Femur (tissue), 1 donor: ENCODE measurements at regions not wholly inside any gene's neighbourhood (a gene's known extent, or its start where the extent isn't known, plus 50 kb on each side); places are given as distances from the start of the nearest gene placed in this dataset.

Experiments
- DNase-seq: peaks from one replicate; pipeline ENCODE4 v3.0.0-alpha.2; 2017

DNA sequence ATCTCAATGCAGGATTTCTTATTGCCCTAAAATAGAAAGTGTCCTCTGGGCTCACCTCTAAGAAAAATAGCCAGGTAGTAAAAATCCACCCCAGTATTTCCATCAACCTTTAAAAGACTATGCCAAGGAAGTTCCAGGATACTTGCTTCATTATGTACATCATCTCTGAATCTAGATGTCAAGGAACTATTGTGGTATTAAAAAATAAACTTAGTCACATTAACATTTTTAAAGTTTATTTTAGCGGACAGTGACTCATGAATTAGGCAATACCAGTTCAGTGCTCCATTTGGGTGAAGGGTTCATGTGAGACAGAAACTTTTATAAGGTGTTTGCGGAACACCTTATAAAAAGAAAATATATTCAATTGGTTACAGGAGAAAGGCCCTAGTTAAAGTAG lies 209.2 kb downstream of the ADAM29 start:
- no peak for DNase-seq

DNA sequence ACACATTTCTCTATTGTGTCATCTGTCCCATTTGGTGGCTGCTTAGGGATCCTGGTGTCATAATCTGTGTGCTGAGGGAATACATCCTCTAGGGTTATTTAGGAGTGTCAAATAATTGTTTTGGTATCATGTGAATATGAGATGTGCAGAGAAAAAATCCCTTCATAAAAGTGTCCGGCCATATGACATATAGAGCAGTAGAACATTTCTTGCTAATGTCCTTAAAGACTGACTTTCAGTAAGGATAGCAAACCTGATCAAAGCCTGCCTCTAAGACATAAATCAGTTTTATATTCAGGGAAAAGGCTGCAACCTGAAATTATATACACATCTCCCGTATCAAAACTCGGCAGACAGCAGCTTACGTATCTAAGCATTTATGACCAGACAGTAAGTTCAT lies 211.6 kb downstream of the ADAM29 start:
- no peak for DNase-seq

DNA sequence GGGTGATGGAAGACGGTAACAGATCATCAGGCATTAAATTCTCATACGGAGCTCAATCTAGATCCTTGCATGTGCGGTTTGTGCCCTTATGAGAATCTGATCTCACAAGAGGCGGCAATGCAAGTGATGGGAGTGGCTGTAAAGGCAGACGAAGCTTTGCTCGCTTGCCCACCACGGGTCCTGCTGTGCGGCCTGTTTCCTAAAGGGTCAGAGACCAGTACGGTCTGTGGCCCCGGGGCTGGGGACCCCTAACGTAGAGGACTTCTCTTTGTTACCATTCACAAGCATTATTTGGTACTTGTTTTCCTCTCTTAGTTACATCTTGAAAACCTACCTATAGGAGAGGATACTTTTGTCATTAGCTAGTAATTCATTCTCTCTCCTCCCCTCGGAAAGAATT lies 221.0 kb downstream of the ADAM29 start:
- DNase-seq, result no peak

DNA sequence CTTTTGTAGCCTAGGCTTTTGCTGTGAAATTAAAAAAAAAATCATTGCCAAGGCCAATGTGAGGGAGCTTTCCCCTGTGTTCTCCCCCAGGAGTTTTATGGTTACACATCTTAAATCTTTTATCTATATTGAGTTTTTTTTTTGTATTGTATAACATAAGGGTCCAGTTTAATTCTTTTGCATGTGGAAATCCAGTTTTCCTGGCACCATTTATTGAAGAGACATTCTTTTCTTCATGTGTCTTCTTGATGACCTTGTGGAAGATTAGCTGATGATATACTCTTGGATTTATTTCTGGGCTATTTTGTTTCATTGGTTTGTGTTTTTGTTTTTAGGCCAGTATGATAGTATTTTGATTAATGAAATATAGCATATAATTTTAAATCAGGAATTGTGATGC lies 225.0 kb downstream of the ADAM29 start:
- DNase-seq, result no peak

DNA sequence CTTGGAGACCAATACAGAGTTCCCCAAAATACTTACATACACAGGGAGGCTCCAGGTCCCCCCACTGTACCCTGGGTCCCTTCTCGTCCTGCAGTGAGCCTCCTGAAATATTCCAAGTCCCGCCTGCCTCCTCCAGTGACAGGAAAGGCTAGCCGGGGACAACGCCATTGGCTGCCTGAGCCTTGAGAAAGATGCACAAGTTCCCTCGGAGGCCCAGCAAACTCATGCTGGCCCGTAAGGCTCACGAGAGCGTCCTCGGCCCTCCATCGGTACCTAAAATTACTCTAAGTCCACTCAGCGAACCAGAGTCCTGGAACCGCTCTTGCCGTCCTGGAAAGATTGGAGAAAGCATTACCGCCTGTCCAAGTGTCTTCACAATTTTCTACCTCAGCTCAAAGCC lies 228.6 kb downstream of the ADAM29 start:
- DNase-seq, result no peak

DNA sequence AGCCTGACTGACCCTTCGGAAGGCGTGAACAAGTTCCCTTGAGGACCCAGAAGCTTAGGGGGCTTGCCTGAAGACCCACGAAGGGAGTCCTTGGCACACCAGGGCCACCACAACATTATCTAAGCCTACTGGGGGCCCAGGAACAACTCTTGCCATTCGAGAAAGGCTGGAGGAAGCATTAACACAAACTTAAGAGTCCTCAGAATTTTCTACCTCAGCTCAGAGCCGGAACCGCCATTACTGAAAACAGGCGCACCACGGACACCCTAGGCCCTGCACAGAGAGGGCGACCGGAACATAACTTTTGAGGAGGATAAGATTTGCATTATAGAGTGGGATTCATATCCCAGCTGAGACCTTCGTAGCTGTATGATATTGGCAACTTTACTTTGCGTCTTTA lies 229.1 kb downstream of the ADAM29 start:
- DNase-seq, result no peak

DNA sequence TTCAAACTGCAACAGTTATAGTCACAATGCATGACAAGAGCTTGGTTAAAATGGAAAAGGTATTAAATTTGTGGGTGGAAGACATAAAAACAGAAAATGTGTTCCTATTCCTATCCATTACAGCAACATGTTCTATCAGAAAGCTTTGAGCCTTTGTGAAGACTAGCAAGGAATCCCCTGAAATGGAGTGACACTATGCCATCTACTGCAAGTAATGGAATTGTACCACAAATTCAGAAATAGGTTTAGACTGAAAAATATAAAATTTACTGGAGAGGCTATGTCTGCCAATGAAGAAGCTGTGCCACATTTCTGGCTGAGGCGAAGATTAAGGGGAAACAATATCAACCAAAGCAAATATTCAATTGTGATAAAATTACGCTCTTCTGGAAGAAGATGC lies 247.9 kb downstream of the ADAM29 start:
- DNase-seq, result no peak

DNA sequence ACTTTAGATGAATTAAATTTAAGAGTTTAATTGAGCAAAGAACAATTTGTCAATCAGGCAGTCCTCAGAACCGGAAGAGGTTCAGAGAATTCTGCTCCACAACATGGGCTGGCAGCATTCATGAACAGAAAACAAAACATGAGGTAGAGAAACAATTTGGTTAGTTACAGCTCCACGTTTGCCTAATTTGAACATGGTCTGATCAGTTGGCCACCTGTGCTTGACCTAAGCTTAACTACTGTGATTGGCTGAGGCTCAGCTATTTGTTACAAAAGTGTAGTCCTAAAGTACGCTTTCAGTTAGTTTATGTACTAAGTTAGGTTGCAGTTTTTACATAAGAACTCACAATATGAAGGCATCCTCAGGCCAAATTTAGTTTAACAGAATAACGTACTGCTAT lies 258.6 kb downstream of the ADAM29 start:
- no peak for DNase-seq

DNA sequence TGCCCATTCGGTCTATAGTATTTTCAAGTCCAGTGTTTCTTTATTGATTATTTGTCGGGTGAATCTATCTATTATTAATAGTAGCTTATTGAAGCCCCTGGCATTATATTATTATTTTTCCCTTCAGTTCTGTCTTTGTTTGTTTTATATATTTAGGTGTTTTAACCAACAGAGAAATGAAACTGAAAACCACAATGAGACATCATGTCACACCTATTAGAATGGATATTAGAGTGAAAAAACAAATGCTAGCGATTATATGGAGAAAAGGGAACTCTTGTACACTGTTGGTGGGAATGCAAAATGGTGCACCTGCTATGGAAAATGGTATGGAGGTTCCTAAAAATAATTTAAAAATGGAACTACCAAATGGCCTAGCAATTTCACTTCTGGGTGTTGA lies 272.5 kb downstream of the ADAM29 start:
- DNase-seq, result no peak

DNA sequence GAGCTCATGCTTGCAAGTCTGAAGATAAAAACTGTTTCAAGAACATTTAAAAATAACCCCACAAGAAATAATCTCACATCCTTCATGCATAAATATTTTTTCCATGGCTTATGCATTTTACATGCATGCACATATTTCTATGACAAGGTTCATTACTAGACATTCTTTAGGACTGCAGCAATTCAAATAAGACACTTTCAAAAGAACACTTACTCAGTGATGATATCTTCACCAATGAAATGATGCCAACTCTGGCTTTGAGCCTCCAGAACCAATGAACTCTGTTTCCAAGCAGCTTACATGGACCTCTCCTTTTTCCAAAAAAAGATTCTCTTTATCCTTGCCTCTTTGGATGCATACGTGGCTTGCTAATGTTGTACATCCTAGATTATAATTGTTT lies 279.9 kb downstream of the ADAM29 start:
- no peak for DNase-seq

DNA sequence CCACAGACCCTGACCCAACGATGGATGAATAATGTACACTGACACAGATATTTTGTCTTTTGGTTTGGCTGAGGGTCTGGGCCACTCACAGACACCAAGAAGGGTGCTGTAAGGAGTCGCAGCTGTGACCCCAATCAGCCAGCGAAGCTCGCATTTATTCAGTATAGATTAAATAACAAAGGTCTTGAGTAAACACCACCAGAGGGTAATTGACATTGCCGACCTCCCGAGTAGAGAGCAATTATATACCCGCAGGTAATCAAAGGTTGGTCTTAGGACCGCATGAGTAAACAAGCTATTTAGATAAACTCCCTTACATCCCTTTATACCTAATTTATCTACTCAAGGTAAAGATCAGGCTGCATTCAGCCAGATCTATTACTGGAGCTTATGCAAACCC lies 297.1 kb downstream of the ADAM29 start:
- DNase-seq, result no peak

DNA sequence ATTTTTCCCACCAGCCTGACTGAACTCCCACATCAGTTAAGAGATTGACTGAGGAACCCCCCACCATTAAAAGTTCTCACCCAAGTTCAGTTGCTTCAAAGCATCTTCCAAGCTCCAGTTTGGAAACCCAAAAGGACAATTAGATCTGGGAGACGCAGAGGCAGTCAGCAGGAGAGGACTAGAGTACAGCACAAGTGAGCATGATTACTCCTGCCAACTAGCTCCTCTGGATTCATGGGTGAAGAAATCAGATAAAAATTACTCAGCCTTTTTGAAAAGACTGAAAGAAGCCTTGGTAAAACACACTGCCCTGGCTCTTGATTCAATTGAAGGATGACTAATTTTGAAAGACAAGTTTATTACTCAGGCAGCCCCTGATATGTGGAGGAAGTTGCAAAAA lies 297.5 kb downstream of the ADAM29 start:
- DNase-seq, result no peak

DNA sequence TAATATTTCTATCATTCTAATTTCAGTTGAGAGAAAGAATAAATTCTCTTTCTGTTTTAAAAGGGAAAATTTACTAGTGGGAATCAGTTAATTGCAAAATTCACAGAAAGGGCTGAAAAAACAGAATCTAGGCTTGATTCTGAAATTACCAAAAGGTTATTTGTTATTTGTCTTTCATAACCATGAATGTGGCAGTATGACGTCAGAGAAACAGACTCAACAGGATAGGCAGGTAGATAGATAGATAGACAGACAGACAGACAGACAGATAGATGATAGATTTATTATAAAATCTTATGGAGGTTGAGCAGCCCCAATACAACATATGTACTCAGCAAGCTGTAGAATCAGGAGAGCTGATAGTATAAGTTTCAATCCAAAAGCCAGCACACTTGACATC lies 311.0 kb downstream of the ADAM29 start:
- no peak for DNase-seq

DNA sequence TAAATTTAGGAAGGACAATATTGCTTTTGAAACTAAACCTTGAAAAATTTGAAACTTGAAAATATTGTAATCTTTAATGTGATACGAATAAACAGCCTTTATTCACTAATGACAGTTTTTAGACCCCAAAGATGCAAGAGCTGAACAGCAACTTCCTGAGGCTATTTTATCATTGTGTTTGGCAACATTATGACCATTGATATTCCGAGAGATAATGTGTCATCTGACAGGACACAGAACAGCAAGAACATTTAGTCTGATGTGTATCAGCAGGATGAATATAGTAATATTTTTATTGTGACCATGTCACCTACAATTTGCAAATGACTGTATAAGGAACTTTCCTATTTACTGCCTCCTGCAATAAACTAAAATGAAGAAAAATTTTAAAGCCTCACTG lies 316.0 kb downstream of the ADAM29 start:
- no peak for DNase-seq

DNA sequence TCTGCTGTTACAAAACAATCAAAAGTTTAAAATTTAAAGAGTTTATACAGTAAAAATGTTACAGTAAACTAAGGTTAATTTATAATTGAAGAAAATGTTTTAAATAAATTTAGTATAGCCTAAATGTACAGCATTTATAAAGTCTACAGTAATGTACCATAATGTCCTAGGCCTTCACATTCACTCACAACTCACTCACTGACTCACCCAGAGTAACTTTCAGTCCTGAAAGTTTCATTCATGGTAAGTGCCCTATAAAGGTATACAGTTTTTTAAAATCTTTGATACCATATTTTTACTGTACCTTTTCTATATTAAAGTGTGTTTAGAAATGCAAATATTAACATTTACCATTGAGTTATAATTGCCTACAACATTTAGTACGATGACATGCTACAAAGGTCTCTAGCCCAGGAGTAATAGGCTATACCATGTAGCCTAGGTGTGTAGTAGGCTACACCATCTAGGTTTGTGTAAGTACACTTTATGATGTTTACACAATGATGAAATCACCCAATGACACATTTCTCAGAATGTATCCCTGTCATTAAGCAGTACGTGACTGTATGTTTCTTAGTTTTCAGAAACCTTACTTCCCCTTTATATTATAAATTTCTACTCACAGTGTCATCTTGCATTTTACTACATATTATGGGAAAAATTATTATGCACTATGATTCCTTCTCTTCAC lies 320.8 kb downstream of the ADAM29 start:
- DNase-seq, result no peak

DNA sequence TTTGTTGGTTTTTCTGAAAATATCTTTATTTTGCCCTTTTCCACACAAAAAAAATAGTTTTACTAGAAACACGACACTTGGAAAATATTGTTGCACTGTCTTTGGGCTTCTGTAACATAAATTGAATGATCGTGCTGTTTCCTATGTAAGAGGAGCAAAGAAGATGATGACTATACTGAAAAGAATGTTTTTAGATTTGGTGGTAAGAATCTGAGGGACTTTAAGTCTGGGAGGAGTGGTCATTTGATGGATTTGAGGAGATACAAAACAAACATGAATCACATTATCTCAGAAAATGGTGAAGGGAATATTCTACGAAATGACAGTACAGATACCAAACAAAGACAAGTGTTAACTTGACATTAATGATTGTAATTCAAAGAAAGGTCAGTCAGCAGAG lies 328.8 kb downstream of the ADAM29 start:
- no peak for DNase-seq

DNA sequence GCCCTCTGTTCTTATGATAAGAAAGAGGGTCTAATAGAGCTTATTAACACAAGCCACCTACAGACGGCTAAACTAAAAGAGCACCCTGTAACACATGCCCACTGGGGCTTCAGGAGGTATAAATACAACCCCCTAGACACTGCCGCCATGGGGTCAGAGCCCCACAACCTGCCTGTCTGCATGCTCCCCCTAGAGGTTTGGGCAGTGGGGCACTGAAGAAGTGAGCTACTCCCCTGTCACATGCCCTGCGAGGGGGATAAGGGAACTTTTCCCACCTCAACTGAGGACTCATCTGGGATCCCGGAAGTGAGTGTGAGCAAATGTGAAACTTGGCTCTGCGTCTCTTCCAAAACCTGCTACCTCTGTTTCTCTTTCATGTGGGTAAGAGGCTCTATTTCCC lies 334.5 kb downstream of the ADAM29 start:
- no peak for DNase-seq

DNA sequence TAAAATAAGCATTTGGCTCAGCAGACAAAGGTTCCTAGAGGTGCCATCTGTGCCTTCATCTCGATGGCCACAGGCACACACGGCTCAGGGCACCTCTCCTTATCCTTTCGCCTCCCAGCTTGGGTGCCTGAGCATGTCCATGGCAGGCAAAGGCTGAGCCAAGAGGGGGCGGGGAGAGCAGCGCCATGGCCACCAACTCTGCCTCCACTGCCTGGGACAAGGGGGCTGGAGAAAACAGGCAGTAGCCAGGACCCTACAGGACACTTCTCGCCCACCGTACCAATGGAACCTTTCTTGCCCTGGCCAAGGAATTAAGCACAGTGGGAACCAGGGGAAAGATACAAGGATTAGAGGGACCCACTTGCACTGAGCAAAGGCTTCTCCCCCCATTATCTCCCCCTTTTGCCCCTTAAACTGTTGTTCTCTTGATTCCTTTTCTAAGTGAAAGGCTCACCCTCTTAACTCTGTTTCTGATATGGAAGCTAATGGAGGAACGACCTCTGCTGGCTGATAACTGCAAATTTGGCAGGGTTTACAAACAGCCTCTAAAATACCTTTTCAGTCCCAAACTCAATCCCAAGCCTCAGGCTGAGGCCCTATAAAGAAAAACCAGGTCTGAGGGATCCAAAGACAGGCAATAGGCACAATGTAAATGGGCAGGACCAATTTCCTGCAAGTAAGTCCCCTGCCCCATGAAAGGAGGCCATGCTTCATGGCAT lies 335.2 kb downstream of the ADAM29 start:
- DNase-seq, result no peak

DNA sequence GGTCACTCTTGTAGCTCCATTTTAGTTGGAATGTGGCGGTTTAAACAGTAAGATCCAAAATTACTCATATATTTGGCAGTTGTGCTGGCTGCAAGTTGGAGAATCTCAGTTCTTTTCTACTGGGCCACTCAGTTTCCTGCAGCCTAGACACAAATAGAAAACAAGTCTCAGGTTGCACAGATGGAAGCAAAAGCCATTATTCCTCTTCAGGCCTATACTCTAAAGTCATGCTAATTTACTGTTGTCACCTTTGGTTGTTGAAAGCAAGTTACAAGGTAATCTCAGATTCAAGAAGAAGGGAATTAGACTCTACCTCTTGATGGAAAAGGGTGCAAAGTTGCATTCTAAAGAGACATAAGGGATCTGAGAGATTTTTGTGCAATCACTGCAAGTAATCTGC lies 345.4 kb downstream of the ADAM29 start:
- DNase-seq, result no peak

DNA sequence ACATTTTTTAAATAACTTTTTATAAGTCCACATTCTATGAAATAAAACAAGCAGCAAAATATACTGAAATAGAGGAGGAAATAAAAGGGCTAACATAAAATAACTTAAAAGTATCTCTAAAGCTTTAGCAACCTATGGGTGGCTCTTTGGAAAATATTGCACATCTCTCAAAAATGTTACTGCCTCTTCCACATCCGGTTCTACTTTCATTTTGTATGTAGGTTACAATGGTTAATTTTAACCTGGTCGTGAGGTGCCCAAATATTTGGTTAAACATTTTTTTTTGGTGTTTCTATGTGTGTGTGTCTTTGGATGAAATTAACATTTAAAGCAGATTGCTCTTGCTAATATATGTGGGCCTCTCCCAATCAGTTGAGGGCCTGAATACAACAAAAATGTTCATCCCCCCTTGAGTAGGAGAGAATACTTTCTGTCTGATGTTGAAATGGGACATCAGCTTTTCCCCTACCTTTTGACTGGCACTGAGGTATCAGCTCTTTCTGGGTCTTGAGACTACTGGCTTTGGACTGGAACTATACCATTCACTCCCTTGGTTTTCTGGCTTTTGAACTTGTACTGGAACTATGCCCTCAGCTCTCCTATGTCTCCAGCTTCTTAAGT lies 353.0 kb downstream of the ADAM29 start:
- no peak for DNase-seq

DNA sequence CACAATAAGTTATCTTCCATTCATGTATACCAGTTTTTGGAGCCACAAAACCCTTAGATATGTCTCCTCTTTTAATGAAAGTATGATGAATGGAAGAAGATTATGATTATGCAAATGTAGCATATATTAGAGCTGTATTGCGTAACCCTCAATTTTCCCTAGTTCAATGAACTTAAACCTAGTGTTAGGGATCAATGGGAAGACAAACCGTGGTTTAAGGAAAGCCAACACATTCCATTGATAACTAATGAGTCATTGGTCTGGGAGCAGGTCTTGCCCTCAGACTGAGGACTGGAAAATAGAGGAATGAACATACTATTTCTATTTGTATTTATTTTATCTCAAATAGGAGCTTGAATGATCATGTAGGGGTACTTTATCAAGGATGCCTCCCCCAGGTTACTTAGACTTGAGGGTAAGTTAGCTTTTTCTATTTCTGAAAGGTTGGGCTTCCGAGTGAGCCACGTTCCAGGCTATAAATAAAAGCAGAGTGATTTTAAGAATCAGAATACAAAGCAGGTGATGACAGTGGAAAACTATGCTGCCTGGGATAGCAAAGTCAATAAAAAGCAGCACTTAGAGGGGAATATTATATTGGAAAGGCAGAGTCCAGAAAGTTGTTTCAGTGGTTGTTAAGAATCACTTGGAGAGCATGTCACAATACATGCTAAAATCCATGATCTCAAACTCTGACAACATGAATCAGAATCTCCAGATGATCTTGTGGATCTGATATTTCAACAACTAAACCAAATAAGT lies 356.0 kb downstream of the ADAM29 start:
- no peak for DNase-seq

DNA sequence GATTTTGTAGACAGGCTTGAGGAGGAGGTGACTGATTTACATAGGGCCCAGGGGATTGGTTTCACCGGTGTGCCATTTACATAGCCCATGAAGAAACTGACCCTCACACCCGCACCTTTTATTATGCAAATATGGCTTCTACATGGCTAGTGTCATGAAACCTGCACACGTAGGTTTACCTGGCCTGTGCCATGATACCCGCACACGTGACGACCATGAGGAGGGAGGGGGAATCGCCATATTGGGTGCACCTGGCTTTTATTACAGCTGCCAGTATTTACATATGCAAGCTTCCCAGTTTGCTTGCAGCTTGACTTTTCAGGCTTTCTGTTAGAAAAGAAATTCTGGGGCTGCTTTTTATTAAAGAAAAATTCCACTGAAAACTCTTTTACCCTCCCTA lies 359.7 kb downstream of the ADAM29 start:
- no peak for DNase-seq

DNA sequence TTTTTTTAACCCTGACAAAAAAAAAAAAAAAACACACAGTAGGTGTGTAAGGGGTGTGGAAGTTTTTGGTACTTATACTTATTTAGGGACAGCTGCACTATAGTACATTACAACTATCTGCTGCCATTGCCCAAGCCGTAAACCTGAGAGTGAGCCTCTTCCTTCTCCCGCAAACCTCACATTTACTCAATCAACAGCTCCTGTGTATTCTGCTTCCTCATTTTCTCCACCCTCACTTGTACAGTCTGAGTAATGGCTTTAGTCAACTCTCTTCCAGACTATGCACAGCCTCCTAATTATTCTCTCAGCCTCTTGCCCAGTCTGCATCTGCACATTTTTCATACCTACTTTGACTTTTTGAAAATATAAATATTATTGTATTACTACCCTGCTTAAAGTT lies 362.0 kb downstream of the ADAM29 start:
- peak; percentile 15 for DNase-seq

DNA sequence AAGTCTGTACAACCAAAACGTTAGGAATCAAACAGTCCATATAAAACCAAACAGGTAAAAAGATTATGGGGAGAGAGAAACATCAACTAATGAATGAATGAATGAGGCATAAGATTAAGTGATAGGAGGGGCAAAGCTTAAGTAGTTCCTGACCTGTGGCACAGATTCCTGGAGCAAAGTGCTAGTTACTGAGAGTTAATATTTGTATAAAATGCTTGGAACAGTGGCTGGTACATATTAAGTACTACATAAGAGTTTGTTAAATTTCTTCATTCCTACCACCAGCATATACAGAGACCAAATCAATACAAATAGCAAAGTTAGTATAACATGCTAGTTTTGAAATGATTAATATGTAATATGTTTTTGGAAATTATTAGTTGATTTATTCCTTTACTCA lies 363.7 kb downstream of the ADAM29 start:
- DNase-seq, result no peak
